Activated CD8-positive, alpha-beta memory T cell treated with anti-CD3 and anti-CD28 coated beads for 24 hours (primary cell): ENCODE measurements at regions not wholly inside any gene's neighbourhood (a gene's known extent, or its start where the extent isn't known, plus 50 kb on each side); places are given as distances from the start of the nearest gene placed in this dataset.
"Not testable (repeated sequence)": the region's sequence is repeated elsewhere in the genome, so short reads cannot be mapped to it uniquely, and the experiment has no call there.

ENCODE experiments used
- DNase-seq: peaks from one replicate; pipeline ENCODE4 v3.0.0-alpha.2; 2020

DNA sequence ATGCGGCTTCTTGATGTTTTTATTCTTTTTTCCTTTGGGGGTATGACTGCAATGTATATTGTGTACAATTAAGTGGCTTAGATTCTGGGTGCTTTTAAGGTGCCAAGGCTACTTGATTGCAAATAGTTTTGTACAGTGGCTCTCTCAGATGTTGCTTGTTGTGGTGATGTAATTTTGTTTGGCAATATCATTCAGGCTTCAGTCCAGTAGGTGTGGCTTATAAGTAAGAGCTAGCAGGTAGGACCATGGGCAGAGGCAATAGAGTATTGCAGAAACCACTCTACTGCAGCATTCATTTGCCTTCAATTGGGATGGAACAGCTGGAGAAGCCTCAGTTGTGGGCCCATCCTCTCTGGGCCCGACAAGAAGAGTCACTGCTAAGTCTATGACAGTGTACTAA lies 407.9 kb upstream of the MAN1A1 start:
- DNase-seq, result no peak

DNA sequence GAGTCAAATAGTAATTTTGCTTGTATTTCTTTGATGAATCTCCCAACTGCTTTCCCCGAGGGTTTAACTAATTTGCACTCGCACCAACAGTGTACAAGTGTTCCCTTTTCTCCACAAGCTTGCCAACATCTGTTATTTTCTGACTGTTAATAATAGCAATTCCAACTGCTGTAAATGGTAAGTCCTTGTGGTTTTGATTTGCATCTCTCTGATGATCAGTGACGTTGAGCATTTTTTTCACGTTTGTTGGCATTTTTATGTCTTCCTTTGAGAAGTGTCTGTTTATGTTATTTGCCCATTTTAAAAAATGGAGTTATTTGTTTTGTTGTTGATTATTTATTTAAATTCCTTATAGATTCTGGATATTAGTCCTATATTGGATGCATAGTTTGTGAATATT lies 399.8 kb upstream of the MAN1A1 start:
- no peak for DNase-seq

DNA sequence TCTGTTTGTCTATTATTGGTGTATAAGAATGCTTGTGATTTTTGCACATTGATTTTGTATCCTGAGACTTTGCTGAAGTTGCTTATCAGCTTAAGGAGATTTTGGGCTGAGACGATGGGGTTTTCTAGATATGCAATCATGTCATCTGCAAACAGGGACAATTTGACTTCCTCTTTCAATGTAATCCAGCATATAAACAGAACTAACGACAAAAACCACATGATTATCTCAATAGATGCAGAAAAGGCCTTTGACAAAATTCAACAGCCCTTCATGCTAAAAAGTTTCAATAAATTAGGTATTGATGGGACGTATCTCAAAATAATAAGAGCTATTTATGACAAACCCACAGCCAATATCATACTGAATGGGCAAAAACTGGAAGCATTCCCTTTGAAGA lies 399.0 kb upstream of the MAN1A1 start:
- DNase-seq, result not testable (repeated sequence)

DNA sequence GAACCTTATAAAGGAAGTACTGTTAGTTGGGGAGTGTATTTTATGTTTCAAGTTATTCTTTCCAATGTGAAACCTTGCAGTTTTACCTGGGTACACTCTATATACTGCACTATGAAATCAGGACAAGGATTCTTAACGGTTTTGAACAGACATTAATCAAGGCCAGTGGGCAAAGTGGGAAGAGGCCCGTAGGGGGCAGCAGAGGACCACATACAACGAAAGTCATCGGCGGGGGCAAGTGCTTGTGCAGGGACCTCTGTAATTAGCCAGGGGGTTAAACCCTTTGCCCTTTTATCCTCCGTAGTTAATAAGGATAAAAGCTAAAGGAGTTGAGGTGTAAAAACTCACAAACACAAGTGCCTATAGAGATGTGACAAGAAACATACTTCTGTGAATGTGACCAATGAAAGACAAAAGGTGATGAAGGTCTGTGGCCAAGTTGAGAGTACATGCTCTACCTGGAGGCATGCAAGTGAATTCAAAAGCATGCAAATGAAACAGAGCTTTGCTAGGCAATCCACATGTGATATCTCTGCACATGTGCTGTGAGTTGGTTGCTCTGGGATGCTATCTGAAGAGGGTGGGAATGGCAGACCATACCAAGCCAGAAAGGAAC lies 392.7 kb upstream of the MAN1A1 start:
- DNase-seq, result peak; percentile 83

DNA sequence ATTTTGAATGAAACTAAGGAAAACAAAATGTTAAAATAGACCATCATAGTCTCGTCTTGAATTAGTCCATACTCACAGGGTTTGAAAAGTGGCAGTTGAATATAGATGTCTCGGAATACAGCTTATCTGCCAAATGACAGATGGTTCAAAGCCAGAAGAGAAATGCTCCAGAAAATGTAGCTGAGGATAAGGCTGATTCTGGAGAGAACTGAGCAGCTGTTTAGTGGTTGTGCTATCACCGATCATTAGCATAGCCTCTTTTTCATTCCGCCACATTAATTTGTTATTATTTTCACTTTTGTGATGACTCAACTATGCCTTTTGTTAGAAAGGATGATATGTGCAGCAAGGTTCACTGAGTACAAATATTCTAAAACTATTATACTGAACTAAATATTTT lies 390.2 kb upstream of the MAN1A1 start:
- DNase-seq, result no peak

DNA sequence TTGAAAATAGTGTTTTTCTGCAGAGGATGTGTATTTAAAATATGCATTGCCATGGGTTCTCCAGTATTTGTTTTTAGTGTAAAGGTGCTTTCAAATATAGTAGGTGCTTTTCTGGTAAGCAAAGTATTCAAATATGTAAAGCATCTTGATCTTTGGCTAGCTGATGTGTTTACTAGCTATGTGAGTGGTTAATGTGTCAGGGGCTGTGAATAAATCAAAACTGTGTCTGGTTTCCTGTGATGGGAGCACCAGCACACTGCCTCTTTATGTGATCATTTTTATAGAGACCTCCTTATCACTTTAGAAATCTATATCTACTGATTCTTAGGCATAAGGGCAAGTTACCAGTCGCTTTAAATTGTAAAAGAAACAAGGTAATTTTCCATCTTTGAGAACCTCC lies 388.9 kb upstream of the MAN1A1 start:
- no peak for DNase-seq

DNA sequence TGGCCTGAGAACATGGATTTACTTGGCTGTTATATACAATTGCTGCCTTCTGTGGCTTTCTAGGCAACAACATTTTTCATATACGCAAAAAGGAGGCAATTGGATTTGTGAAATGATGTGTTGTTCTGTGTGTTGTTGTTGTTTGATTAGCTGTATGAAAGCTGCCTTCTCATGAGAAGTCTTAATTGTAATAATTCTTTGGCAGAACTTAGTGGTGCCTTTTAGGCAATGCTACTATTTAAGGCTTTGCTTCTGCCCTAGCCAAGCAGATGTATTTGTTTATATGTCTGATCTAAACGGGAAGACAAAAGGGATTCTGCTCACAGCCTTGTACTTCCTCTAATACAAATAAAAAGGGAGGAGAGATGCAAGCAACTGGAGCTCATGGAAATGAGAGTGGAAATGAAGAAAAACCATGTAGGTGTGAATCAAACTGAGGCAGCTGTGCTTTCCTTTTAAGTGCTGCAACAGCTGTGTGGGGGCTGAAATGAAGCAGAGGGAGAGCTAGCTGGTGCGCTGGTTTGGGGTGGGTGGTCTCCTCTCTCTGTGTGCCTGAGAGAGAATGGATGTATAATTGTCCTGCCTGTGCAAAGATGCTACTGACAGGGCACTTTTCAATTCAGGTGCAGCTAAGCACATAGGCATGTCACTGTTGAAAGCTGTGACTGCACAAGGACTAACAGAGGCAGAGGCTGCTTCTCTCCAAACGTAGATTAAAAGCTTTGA lies 386.9 kb upstream of the MAN1A1 start:
- no peak for DNase-seq

DNA sequence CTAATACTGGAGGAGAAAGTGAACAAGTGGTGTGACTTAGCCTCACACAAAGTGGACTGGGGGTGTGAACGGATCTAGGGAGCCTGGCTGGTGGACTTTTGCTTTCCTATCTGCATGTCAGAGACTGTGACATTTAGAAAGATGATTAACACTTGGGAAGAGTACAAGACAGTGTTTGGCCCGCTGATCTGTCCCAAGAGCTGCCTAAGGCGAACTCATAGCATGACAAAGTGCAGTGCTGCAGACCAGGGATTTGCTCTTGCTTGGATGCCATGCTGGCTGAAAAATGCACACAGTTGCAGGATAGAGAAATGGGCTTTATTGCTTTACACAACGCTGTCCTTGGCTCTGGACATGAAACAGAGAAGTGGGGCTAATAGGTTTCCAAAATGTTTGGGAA lies 386.0 kb upstream of the MAN1A1 start:
- no peak for DNase-seq

DNA sequence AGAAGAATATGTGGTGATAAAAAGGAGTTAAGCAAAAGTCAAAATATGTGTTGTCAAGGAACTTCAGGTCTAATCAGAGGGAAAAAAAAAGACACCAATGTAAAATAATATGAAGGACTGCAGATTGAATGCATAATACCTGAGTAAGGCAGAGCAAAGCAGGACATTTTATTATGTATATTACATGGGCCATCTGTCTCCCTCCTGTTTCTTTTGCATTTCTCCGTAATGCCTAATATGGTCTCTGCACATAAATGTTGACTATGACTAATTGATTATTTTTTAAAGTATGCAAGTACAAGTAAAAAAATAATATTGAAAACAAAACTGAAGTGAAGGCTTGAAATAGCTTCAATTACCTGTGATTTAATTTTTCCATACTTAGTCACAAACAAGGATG lies 384.7 kb upstream of the MAN1A1 start:
- DNase-seq, result no peak

DNA sequence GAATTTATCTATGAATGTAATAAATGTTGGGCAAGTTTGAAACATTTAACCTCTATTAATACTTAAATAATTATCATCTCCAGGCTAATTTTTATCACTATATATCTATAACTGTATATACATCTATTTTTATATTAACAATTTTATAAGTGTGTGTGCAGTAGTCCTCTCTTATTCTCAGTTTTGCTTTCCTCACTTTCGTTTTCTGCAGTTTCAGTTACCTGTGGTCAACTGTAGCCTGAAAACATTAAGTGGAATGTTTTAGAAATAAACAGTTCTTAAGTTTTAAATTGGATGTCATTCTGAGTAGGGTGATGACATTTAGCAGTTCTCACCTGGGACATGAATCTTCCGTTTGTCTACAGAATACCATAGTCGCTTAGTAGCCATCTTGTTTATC lies 379.4 kb upstream of the MAN1A1 start:
- DNase-seq, result no peak

DNA sequence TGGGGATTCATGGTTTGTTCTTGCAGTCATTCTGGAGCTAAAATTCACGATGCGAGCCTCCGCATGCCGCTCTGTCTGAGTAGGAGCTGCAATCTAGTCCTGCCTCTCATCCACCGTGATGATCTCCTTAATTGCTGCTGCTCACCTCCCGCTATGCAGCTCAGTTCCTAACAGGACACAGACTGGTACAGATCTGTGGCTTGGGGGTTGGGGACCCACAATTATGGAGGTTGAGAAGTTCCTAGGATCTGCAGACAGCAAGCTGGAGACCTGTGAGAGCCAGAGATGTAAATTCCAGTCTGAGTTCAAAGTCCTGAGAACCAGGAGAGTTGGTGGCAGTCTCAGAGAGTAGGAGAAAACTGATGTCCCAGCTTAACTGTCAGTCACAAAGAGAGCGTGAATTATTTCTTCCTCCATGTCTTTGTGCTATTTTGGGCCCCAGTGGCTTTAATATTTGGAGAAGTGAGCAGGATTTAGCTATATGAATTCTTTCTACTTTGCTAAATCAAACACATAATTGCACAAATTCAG lies 378.7 kb upstream of the MAN1A1 start:
- DNase-seq, result no peak

DNA sequence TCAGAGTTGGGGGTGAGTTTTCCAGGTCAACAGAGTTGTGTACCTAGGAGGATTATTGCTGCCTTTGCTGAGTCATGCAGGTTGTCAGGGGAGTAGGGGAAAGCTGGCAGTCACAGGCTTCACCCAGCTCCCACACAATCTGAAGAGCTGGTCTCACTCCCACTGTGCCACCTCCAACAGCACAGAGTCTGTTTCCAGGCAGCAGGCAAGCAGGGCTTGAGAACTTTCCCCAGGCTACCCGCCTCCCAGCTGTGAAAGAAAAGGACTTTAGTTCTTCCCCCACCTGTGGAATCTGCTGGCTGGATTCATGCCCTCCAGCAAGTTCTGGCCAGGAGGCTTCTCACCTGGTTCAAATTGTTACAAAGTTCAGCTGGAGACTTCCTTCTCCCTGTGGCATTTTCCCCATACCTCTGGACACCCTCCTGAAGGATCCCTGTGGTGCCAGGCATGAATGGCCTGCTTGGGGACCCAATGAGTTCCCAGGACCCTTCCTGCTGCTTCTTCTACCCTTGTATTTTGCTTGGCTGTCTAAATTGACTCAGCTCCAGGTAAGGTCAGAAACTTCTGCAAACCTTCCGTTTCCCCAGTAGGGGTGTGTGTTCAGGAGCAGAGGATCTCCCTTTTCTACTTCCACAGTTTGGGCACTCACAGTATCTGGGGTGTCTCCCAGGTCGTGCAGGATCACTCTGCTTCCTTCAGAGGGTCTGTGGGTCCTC lies 378.1 kb upstream of the MAN1A1 start:
- no peak for DNase-seq

DNA sequence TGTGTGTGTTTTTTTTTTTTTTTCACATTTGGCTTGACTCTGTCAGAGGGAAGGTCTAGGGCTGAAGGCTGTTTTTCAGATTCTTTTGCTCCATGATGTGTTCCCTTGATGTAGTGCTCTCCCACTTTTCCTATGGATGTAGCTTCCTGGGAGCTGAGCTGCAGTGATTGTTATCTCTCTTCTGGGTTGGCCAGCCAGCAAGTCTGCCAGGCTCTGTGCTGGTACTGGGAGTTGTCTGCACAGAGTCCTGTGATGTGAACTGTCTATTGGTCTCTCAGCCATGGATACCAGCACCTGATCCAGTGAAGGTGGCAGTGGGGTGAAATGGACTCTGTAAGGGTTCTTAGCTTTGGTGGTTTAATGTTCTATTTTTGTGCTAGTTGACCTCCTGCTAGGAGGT lies 377.4 kb upstream of the MAN1A1 start:
- DNase-seq, result not testable (repeated sequence)

DNA sequence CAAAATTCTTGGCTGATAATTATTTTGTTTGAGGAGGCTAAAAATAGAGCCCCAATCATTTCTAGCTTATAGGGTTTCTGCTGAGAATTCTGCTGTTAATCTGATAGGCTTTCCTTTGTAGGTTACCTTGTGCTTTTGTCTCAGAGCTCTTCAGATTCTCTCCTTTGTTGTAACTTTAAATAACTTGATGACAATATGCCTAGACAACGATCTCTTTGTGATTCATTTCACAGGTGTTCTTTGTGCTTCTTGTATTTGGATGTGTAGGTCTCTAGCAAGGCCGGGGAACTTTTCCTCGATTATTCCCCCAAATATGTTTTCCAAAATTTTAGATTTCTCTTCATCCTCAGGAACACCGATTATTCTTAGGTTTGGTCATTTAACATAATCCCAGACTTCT lies 376.5 kb upstream of the MAN1A1 start:
- DNase-seq, result no peak

DNA sequence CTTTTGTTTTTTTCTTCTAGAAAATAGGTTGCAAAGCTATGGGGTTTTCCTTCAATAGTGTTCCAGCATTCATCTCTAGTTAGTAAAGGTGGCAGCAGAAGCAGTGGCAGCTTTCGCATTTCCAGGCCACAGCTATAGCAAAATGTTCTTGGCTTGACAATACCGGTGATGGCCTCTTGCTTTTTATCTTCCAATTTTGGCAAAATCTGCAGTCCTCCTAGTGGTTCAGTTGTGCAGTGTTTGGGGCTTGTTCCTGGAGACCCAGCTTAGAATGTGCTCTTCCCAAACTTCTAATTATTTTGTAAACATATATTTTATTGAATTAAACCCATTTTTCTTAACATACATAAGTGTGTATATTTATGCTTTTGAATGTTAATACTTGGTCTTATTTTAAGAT lies 370.6 kb upstream of the MAN1A1 start:
- DNase-seq, result no peak

DNA sequence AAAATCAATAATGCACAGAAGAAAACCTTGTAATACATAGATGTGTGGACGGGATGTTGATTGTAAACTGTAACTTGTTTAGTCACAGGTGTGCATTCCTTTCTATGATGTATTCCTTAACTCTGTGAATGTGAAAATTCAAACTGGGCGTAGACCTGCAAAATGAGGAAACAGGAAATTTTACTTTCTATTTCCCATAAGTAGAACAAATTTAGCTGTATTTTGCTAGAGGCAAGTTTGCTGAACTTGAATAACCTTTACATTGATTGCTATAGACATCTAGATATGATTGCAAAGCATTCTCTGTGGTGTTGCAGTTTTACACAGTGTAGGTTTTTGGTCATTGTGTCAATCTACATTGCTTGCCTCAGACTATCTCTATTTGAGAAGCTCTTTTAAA lies 368.4 kb upstream of the MAN1A1 start:
- no peak for DNase-seq

DNA sequence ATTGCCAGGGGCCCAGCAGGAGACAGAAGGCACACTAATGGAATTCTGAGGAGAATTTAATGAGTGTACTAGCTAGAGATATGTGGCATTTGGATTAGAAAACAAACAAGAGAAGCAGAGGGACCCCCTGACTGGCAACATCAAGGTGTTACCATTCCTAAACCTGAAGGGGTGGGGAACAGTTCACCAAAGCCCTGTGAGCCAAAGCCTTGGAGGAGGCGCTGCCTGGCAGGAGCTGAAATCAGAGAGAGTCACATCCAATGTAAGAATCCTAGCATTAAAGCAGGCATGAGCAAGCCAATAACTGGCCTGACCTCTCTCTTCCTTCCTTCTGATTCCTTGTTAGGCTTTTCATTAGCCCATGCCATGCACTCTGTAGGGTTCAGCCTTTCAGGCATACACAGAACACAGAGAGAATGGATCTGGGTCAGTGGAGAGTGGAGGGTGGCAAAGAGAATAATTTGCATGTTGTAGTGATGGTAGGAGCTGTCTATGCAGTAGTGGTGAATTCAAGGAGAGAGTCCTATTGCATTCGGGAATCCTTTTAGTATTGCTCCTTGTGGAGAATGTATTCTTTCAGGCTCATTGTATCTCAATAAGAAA lies 367.2 kb upstream of the MAN1A1 start:
- no peak for DNase-seq

DNA sequence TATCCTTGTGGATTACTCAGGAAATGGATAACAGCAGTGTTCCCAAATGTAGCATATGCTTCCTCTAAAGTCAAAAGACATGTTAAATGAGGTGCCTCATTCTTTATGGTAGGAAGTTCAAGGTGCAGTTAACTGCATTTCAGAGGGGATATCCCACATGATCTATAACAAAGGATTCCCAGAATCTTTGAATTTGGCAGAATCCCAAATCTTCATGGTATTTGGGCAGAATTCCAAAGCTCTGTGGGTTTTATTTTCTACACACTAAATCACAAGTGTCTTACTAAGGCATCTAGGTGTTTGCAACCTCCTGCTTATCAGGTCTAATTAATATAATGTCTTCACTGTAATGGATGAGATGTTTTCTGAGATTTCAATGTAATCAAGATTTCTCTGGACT lies 364.3 kb upstream of the MAN1A1 start:
- no peak for DNase-seq

DNA sequence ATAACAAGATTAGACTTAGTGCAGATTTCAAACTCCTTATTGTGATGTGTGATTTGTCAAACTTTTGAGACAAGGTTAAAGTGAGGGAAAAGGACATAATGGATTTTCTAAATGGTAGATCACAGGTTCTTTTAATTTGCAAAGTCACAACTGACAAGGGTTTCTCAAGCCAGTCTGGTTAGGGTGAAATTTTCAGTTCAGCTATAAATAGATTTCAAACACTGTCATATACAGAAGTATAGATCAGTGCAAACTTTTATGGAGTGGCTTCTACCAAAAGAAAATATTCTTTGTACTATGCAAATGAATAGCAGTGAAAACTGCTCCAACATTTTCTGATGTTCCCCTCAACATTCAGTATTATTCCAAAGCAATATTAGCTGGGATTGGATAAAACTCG lies 337.1 kb upstream of the MAN1A1 start:
- DNase-seq, result no peak

DNA sequence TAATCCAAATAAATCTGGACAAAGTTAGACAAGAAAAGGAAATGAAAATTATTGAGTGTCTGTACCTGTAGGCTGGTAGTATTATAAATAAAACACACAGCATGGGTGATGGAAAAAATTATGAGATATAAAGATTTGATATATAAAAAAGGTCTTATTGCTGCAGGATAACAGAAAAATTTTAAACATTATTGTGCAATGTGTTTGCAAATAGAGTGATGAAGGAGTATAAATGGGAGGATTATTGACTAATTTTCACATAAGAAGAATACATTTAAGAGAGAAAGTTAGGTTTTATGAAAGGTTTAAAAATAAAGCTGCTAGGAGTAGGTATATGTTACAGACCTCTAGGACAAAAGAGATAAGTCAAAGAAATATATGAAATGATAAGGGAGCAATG lies 336.7 kb upstream of the MAN1A1 start:
- no peak for DNase-seq

DNA sequence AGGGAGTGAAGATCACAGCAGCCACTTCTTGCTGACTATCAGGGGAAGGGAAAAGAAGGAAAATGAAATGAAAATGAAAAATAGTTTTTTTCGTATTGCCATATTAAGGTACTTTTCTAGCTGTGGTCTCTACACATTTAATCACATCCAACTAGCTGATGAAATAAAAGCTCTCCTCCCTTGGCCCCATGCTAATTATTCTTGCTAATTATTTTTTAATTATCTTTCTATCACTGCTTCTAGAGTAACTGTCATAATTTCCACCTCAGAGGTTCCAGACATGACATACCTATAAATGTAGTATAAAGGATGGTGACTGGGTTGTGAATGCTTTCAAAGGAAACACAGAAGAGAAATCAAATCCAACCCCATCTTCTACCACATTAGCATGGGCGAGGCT lies 334.1 kb upstream of the MAN1A1 start:
- no peak for DNase-seq

DNA sequence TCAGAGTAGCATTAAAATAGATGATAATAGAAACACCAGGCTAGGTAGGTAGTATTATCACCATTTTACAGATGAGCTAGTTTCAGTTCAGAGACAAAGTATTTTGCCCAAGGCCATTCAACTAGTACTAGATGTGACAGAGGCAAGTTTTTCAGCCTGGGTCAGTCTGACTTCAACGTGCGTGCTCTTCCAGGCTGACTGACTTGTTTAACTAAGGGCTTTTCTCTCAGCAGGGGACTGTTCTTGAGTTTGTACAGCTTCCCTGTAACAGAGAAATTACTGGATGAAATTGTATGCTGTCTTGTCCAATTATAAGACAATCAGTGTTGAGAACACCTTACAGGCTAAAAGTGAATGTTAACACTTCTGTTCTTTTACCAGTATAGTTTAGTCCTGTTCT lies 333.5 kb upstream of the MAN1A1 start:
- no peak for DNase-seq

DNA sequence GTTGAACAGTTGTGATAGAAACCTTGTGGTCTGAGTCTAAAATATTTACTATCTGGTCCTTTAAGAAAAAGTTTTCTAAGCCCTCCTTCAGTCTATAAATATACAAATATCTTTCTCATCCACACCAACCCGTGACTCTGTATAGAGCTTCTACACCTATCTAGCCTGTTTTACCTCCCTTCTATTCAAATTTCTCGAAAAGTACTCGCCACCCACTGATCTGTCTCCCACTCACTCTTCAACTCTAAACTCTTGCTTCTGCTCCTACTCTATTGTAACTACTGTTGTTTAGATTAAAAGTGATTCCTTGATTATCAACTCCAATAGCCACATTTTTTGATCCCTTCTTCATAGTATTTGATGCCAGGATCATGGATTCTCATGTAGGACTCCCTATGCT lies 329.4 kb upstream of the MAN1A1 start:
- DNase-seq, result no peak

DNA sequence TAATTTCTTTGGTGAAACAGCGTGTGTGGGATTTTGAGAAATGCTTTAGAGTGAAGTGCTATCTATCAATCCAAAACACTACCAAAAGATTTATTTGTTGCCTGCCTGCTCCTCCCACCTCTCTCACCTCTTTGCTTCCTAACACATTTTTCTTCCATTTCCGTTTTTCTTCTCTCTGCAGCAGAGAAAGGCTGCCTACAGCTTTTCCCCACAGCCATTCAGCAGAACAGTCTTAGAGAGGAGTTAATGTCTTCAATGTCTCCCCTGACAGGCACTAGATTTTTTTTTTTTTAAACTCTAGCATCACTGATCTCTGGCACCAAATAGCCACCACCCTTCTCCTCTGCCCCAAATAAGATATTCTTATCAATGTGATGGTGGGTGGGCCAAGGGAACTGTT lies 327.8 kb upstream of the MAN1A1 start:
- no peak for DNase-seq
